Upper lobe of left lung (tissue), 6 donors: ENCODE measurements at regions not wholly inside any gene's neighbourhood (a gene's known extent, or its start where the extent isn't known, plus 50 kb on each side); places are given as distances from the start of the nearest gene placed in this dataset.

Experiments
- ATAC-seq, 2 donors: fragments of 200-7000 bp; cut with Tn5 transposase; one replicate each; pipeline ENCODE4 v1.9.1; 2022; ENCODE audit warnings: mild to moderate bottlenecking in 2 of 2, moderate library complexity in 2 of 2; ENCODE audit not compliant: low FRiP score in 2 of 2
- DNase-seq, 2 donors: peaks; one replicate each; pipeline ENCODE4 v3.0.0-alpha.2; 2019 to 2020
- H3K27ac ChIP-seq, 4 donors: fragments of 200-600 bp; sonication (generic); one replicate each; pipeline ENCODE4 v1.5.1; 2016 to 2019
- H3K27me3 ChIP-seq, 4 donors: fragments of 200-600 bp; sonication (generic); one replicate each; pipeline ENCODE4 v1.5.1; 2017 to 2019
- H3K36me3 ChIP-seq, 4 donors: fragments of 200-600 bp; sonication (generic); one replicate each; pipeline ENCODE4 v1.5.1; 2016 to 2019
- H3K4me1 ChIP-seq, 4 donors: fragments of 200-600 bp; sonication (generic); one replicate each; pipeline ENCODE4 v1.5.1; 2018 to 2019
- H3K4me3 ChIP-seq, 4 donors: fragments of 200-600 bp; sonication (generic); one replicate each; pipeline ENCODE4 v1.5.1; 2017 to 2019; ENCODE audit warnings: mild to moderate bottlenecking in 2 of 4, moderate library complexity in 1 of 4
- H3K9me3 ChIP-seq, 4 donors: fragments of 200-600 bp; sonication (generic); one replicate each; pipeline ENCODE4 v1.5.1; 2018 to 2019
- CTCF ChIP-seq, 6 experiments: fragments of 450-650 bp in 4 of 6; fragments of 200-600 bp in 2 of 6; sonication (generic) in 2 of 6; IDR thresholded peaks; one replicate each; pipeline ENCODE4 v1.5.1; 2016 to 2019; ENCODE audit warnings: antibody characterized with exemption in 6 of 6
- EP300 ChIP-seq, 4 donors: sonication (generic); formaldehyde crosslinking; IDR thresholded peaks; one replicate each; pipeline ENCODE4 v1.5.1; 2017; ENCODE audit warnings: antibody characterized with exemption in 4 of 4, control low read depth in 2 of 4
- POLR2A ChIP-seq, 4 donors: fragments of 450-650 bp; IDR thresholded peaks; one replicate each; pipeline ENCODE4 v1.5.1; 2016 to 2017; ENCODE audit warnings: antibody characterized with exemption in 4 of 4, mild to moderate bottlenecking in 2 of 4
- POLR2AphosphoS5 ChIP-seq, 2 donors: sonication (generic); formaldehyde crosslinking; IDR thresholded peaks; one replicate each; pipeline ENCODE4 v1.5.1; 2017; ENCODE audit warnings: antibody characterized with exemption in 2 of 2
- WGBS, 2 donors: methylation state at CpG; one replicate each; pipeline ENCODE4 v1.1.5; 2017 to 2018; 5-methylcytosine and 5-hydroxymethylcytosine counted together
- donor health status: DM: no; HTN: no; CAD: no; lungs with moderate emphysema.
- donor health status: DM: no; HTN: yes; CAD: no; lungs with severe emphysema.

GRCh38 chr6:93954584-93954983, 535.2 kb upstream of the EPHA7 start:
- Histone ChIP-seq H3K4me3 (no peak overlapping the region), H3K27ac (no peak overlapping the region), H3K36me3 (no peaks in the 10 kb centered on the region), H3K27me3 (no peaks in the 10 kb centered on the region), H3K9me3 (no peaks in the 10 kb centered on the region), H3K4me1 (no peaks in the 10 kb centered on the region)
- DNase-seq (no peak), ATAC-seq (no peak)
- TF ChIP-seq EP300 (IDR thresholded peaks at IDR 0.05) (no peak), CTCF (IDR thresholded peaks at IDR 0.05) (no peak), POLR2AphosphoS5 (IDR thresholded peaks at IDR 0.05) (no peak), POLR2A (IDR thresholded peaks at IDR 0.05) (no peak)
- WGBS, 2 donors = 67 to 70% methylated on average over 1 of the region's 1 CpG

DNA sequence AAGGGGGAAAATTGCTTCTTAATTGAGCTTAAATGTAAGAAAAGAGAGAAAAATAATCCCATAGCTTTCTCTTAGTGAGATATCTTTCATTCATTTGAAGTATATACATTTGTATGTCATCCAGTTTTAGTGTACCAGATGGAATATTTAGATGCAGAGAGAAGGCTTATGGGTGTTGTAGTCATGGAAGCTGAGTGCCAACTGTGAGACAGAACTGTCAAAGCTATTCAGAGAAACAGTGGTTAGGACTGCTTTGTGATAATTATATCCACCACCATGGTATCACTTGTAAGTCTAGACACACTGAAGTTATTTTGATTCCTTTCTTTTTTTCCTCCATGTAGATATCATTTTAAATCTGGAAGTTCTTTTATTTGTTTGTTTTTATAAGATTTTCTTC, 524.3 kb upstream of the EPHA7 start:
- H3K27ac ChIP-seq = no peak overlapping the region
- H3K4me1 ChIP-seq = no peaks in the 10 kb centered on the region
- no peaks in the 10 kb centered on the region for H3K9me3 ChIP-seq
- no peaks in the 10 kb centered on the region for H3K36me3 ChIP-seq
- no peak overlapping the region for H3K4me3 ChIP-seq
- TF ChIP-seq POLR2A (IDR thresholded peaks at IDR 0.05) = no peak
- TF ChIP-seq CTCF (IDR thresholded peaks at IDR 0.05) = no peak
- TF ChIP-seq POLR2AphosphoS5 (IDR thresholded peaks at IDR 0.05) = no peak
- no peak for TF ChIP-seq EP300 (IDR thresholded peaks at IDR 0.05)
- H3K27me3 ChIP-seq = no peaks in the 10 kb centered on the region
- no peak for DNase-seq
- ATAC-seq = no peak

DNA sequence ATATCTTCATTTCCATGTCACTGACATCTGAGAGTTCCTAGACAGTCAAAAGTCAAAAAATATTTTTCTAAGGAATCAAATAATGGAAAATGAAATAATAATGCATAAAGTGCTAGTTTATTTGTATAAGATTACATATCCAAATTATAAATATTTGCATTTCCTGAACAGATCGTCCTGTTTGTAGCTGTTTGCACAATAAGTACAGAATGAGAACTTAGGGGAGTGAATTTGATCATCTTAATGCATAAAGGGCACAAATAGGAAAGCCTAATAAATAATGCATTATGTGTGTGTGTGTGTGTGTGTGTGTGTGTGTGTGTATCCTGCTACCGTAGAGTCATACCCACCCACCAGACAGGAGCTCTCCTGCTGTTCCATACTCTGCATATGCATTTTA, 521.0 kb upstream of the EPHA7 start:
- no peaks in the 10 kb centered on the region for H3K27me3 ChIP-seq
- H3K4me3 ChIP-seq = no peak overlapping the region
- 62 to 64% methylated on average over 2 of the region's 2 CpGs for WGBS, 2 donors
- no peaks in the 10 kb centered on the region for H3K4me1 ChIP-seq
- no peaks in the 10 kb centered on the region for H3K36me3 ChIP-seq
- no peak for DNase-seq
- no peak overlapping the region for H3K27ac ChIP-seq
- no peak for TF ChIP-seq EP300 (IDR thresholded peaks at IDR 0.05)
- no peak for TF ChIP-seq POLR2A (IDR thresholded peaks at IDR 0.05)
- TF ChIP-seq POLR2AphosphoS5 (IDR thresholded peaks at IDR 0.05) = no peak
- no peak for TF ChIP-seq CTCF (IDR thresholded peaks at IDR 0.05)
- no peaks in the 10 kb centered on the region for H3K9me3 ChIP-seq
- no peak for ATAC-seq

DNA sequence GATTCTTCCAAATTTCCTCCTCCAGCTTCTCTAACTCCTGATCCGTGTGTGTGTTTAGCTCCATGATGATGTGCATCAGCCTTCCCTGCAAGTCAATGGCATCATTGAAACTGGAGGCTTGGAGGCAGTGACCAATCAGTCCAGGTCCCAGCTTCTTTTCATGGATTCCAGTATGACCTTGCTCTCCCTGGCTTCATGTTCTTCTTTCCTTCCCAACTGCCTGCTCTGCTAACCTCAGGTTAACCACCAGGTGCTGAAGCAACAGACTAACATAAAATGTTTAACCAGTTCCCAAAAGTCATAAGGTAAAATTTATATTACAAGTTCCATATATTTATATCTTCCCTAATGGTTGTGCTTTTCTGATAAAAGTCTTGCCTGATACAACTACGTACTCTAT, 512.8 kb upstream of the EPHA7 start:
- Histone ChIP-seq H3K27me3 (no peaks in the 10 kb centered on the region), H3K9me3 (no peaks in the 10 kb centered on the region), H3K4me3 (no peak overlapping the region), H3K27ac (no peak overlapping the region), H3K4me1 (no peaks in the 10 kb centered on the region), H3K36me3 (no peaks in the 10 kb centered on the region)
- no peak for ATAC-seq
- DNase-seq = no peak
- WGBS, 2 donors = 58 to 76% methylated on average over 2 of the region's 2 CpGs
- TF ChIP-seq POLR2A (IDR thresholded peaks at IDR 0.05) (no peak), POLR2AphosphoS5 (IDR thresholded peaks at IDR 0.05) (no peak), EP300 (IDR thresholded peaks at IDR 0.05) (no peak), CTCF (IDR thresholded peaks at IDR 0.05) (no peak)

- Histone ChIP-seq H3K27ac (no peak overlapping the region), H3K4me1 (no peaks in the 10 kb centered on the region), H3K9me3 (no peaks in the 10 kb centered on the region), H3K4me3 (no peak overlapping the region), H3K36me3 (no peaks in the 10 kb centered on the region), H3K27me3 (no peaks in the 10 kb centered on the region)
- no peak for DNase-seq
- no peak for ATAC-seq
- no peak for TF ChIP-seq POLR2AphosphoS5 (IDR thresholded peaks at IDR 0.05)
- 89 to 91% methylated on average over 5 of the region's 5 CpGs for WGBS, 2 donors
Measured at GRCh38 chr6:93927731-93928130, 508.4 kb upstream of the EPHA7 start.
